Calu3 (cell line): ENCODE measurements at regions not wholly inside any gene's neighbourhood (a gene's known extent, or its start where the extent isn't known, plus 50 kb on each side); places are given as distances from the start of the nearest gene placed in this dataset.
"Not testable (repeated sequence)": the region's sequence is repeated elsewhere in the genome, so short reads cannot be mapped to it uniquely, and the experiment has no call there.

Source experiments
- BruUV-seq: library from RNA; stranded (reverse); fragments of 400-500 nt; replicated peaks from 2 replicates; lab custom pipeline; 2021; lab: Mats Ljungman, UMichigan
- CTCF ChIA-PET: fragments of 300-600 bp; sonication (Branson Sonifier 250); formaldehyde crosslinking; loops from one replicate; lab custom pipeline; 2022; ENCODE audit warnings: antibody characterized with exemption; lab: Charles Lee
- DNase-seq: peaks from one replicate; pipeline ENCODE4 v3.0.0; 2022
- H3K27ac Mint-ChIP-seq: one replicate; pipeline ENCODE4 v1.8.0; 2022; ENCODE audit warnings: mixed read lengths; ENCODE audit not compliant: unreplicated experiment
- H3K27me3 Mint-ChIP-seq: one replicate; pipeline ENCODE4 v1.8.0; 2022; ENCODE audit warnings: mixed read lengths; ENCODE audit not compliant: unreplicated experiment
- H3K36me3 Mint-ChIP-seq: one replicate; pipeline ENCODE4 v1.8.0; 2022; ENCODE audit warnings: mild to moderate bottlenecking, moderate library complexity, mixed read lengths; ENCODE audit not compliant: insufficient read depth, unreplicated experiment
- H3K4me1 Mint-ChIP-seq: one replicate; pipeline ENCODE4 v1.8.0; 2022; ENCODE audit warnings: mild to moderate bottlenecking, low read depth, mixed read lengths; ENCODE audit not compliant: unreplicated experiment
- H3K4me3 Mint-ChIP-seq: one replicate; pipeline ENCODE4 v1.8.0; 2022; ENCODE audit warnings: mild to moderate bottlenecking, low read depth, moderate library complexity, mixed read lengths; ENCODE audit not compliant: unreplicated experiment
- H3K9me3 Mint-ChIP-seq: one replicate; pipeline ENCODE4 v1.8.0; 2022; ENCODE audit warnings: low read depth, mixed read lengths; ENCODE audit not compliant: unreplicated experiment
- intact Hi-C: fragments of 100-400 bp; cut with micrococcal nuclease; formaldehyde crosslinking; loops from one replicate; pipeline ENCODE4 v1.10.0; 2022; ENCODE audit not compliant: unreplicated experiment
- TF ChIP-seq, protein P1 (sequence below): fragments of 200-600 bp; IDR thresholded peaks from one replicate; pipeline ENCODE4 v1.8.0; 2022; ENCODE audit warnings: antibody characterized with exemption; ENCODE audit not compliant: unreplicated experiment

DNA sequence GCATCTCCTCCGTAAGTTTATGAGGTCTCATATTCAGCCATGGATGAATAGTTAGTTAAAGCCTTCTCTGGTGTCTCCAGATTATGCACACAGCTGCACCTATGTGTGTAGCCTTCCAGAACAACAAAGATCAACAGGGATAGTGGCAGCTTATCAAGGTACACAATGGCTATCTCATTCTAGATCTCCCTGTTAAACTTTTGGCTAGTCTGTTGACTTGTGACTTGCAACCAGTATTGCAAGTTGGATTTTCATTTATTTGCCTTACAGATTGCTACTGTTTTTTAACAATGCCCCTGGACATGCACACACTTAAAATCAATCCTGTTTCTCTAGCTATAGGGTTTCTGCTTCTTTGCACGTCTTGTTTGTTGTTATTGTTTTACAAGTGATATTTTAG is 363.2 kb downstream of the OMA1 start:
- no peak overlapping the region for H3K27ac Mint-ChIP-seq
- H3K36me3 Mint-ChIP-seq = no peaks in the 10 kb centered on the region
- DNase-seq = no peak
- CTCF ChIA-PET = no interaction called here
- intact Hi-C loops = no loop called here
- no TSS peak for BruUV-seq
- TF ChIP-seq, protein P1, sequence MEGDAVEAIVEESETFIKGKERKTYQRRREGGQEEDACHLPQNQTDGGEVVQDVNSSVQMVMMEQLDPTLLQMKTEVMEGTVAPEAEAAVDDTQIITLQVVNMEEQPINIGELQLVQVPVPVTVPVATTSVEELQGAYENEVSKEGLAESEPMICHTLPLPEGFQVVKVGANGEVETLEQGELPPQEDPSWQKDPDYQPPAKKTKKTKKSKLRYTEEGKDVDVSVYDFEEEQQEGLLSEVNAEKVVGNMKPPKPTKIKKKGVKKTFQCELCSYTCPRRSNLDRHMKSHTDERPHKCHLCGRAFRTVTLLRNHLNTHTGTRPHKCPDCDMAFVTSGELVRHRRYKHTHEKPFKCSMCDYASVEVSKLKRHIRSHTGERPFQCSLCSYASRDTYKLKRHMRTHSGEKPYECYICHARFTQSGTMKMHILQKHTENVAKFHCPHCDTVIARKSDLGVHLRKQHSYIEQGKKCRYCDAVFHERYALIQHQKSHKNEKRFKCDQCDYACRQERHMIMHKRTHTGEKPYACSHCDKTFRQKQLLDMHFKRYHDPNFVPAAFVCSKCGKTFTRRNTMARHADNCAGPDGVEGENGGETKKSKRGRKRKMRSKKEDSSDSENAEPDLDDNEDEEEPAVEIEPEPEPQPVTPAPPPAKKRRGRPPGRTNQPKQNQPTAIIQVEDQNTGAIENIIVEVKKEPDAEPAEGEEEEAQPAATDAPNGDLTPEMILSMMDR = no peak
- H3K9me3 Mint-ChIP-seq = no peaks in the 10 kb centered on the region
- H3K4me3 Mint-ChIP-seq = no peak overlapping the region
- no peaks in the 10 kb centered on the region for H3K4me1 Mint-ChIP-seq
- H3K27me3 Mint-ChIP-seq = no peaks in the 10 kb centered on the region

DNA sequence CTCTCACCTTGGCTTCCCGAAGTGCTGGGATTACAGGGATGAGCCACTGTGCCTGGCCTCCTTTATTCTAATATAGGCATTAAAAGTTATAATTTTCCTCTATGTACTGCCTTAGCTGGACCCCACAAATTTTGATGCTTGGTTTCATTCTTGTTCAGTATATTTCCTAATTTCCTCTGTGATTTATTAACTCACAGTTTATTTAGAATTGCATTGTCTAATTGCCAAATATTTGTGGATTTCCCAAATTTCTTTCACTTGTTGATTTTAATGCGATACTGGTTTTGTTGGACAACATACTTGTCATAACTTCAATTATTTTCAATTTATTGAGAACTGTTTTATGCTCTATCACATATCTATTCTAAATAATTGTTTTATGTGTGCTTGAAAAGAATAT is 366.0 kb downstream of the OMA1 start:
- Mint-ChIP-seq H3K36me3 (no peaks in the 10 kb centered on the region), H3K9me3 (no peaks in the 10 kb centered on the region), H3K27ac (no peak overlapping the region), H3K27me3 (peaks cover 6% of the 10 kb centered on the region), H3K4me3 (no peak overlapping the region), H3K4me1 (no peaks in the 10 kb centered on the region)
- CTCF ChIA-PET = no interaction called here
- intact Hi-C loops = no loop called here
- no peak for DNase-seq
- TF ChIP-seq, protein P1 = no peak
- no TSS peak for BruUV-seq

DNA sequence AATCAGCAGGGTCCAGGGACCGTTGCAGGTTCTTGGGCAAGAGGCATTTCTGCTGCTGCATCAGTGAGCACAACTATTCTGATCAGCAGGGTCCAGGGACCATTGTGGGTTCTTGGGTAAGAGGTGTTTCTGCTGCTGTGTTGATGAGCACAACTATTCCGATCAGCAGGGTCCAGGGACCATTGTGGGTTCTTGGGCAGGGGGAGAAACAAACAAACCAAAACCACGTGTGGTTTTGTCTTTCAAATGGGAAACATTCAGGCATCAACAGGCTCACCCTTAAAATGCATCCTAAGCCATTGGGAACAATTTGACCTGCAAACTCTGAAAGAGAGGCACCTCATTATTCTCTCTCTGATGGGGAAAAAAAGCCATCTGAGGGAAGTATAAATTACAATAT is 377.4 kb downstream of the OMA1 start:
- H3K27ac Mint-ChIP-seq, CTCF ChIA-PET, H3K36me3 Mint-ChIP-seq, intact Hi-C loops, DNase-seq, H3K4me1 Mint-ChIP-seq, H3K9me3 Mint-ChIP-seq, BruUV-seq, H3K4me3 Mint-ChIP-seq: not testable (repeated sequence)
- H3K27me3 Mint-ChIP-seq = peaks cover 37% of the 10 kb centered on the region

DNA sequence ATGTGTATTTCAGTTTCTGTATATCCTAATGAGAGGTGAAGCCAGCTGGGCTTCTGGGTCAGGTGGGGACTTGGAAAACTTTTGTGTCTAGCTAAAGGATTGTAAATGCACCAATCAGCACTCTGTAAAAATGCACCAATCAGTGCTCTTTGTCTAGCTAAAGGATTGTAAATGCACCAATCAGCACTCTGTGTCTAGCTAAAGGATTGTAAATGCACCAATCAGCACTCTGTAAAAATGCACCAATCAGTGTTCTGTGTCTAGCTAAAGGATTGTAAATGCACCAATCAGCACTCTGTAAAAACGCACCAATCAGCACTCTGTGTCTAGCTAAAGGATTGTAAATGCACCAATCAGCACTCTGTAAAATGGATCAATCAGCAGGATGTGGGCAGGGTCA is 379.4 kb downstream of the OMA1 start:
- H3K9me3 Mint-ChIP-seq, intact Hi-C loops, H3K36me3 Mint-ChIP-seq, H3K4me3 Mint-ChIP-seq, H3K4me1 Mint-ChIP-seq, DNase-seq, H3K27ac Mint-ChIP-seq, BruUV-seq, CTCF ChIA-PET: not testable (repeated sequence)
- H3K27me3 Mint-ChIP-seq = peaks cover 37% of the 10 kb centered on the region

DNA sequence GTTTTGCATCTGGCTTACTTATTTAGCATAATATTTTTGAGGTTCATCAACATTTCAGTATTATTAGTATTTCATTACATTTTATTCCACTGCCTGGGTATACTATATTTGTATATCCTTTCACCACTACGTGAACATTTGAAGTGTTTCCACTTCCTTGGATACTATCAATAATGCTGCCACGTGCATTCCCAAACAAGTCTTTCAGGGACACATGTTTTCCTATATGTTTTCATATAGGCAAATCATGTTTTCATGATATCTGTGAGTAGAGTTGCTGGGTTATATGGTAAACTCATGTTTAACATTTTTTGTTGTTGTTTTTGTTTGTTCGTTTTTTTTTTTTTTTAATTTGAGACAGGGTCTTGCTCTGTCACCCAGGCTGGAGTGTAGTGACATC is 380.1 kb downstream of the OMA1 start:
- no peak overlapping the region for H3K27ac Mint-ChIP-seq
- TF ChIP-seq, protein P1 = no peak
- BruUV-seq = no TSS peak
- no peaks in the 10 kb centered on the region for H3K36me3 Mint-ChIP-seq
- H3K4me3 Mint-ChIP-seq = no peak overlapping the region
- DNase-seq = no peak
- CTCF ChIA-PET = no interaction called here
- intact Hi-C loops = no loop called here
- peaks cover 35% of the 10 kb centered on the region for H3K27me3 Mint-ChIP-seq
- H3K9me3 Mint-ChIP-seq = peaks cover 3% of the 10 kb centered on the region
- H3K4me1 Mint-ChIP-seq = peaks cover 8% of the 10 kb centered on the region
